WTC11 (cell line): ENCODE measurements at regions not wholly inside any gene's neighbourhood (a gene's known extent, or its start where the extent isn't known, plus 50 kb on each side); places are given as distances from the start of the nearest gene placed in this dataset.

Source experiments
- ATF2 ChIP-seq: sonication (generic); formaldehyde crosslinking; IDR thresholded peaks from 2 replicates; pipeline ENCODE4 v1.8.1; 2022; ENCODE audit warnings: low read depth, missing genetic modification reagents, borderline replicate concordance
- ATF3 ChIP-seq: sonication (generic); formaldehyde crosslinking; conservative IDR thresholded peaks from 2 replicates; pipeline ENCODE4 v1.8.1; 2022; ENCODE audit warnings: mild to moderate bottlenecking, missing genetic modification reagents
- ATF6 ChIP-seq: sonication (generic); formaldehyde crosslinking; IDR thresholded peaks from 2 replicates; pipeline ENCODE4 v1.8.1; 2023; ENCODE audit warnings: mild to moderate bottlenecking, missing genetic modification reagents
- CREB1 ChIP-seq: sonication (generic); formaldehyde crosslinking; IDR thresholded peaks from 2 replicates; pipeline ENCODE4 v1.8.0; 2023; ENCODE audit warnings: mild to moderate bottlenecking, missing genetic modification reagents
- CTCF ChIP-seq: fragments of 200-600 bp; IDR thresholded peaks from 2 replicates; pipeline ENCODE4 v1.8.0; 2022; ENCODE audit warnings: antibody characterized with exemption
- E2F1 ChIP-seq: sonication (generic); formaldehyde crosslinking; IDR thresholded peaks from 2 replicates; pipeline ENCODE4 v1.8.0; 2022; ENCODE audit warnings: mild to moderate bottlenecking, missing genetic modification reagents
- ETV6 ChIP-seq: sonication (generic); formaldehyde crosslinking; IDR thresholded peaks from 2 replicates; pipeline ENCODE4 v1.8.1; 2022; ENCODE audit warnings: mild to moderate bottlenecking, missing genetic modification reagents
- NR3C1 ChIP-seq: sonication (generic); formaldehyde crosslinking; conservative IDR thresholded peaks from 2 replicates; pipeline ENCODE4 v1.8.1; 2023; ENCODE audit warnings: low read depth, mild to moderate bottlenecking, missing genetic modification reagents
- PRRX2 ChIP-seq: fragments of 250-450 bp; sonication (Bioruptor Pico); IDR thresholded peaks from 2 replicates; pipeline ENCODE4 v1.8.0; 2021; ENCODE audit warnings: mild to moderate bottlenecking
- STAT6 ChIP-seq: sonication (generic); formaldehyde crosslinking; conservative IDR thresholded peaks from 2 replicates; pipeline ENCODE4 v1.8.1; 2023; ENCODE audit warnings: mild to moderate bottlenecking, low read depth, missing genetic modification reagents, moderate library complexity
- USF2 ChIP-seq: sonication (generic); formaldehyde crosslinking; IDR thresholded peaks from 2 replicates; pipeline ENCODE4 v1.8.1; 2023; ENCODE audit warnings: mild to moderate bottlenecking, missing genetic modification reagents, moderate library complexity
- ZNF121 ChIP-seq: sonication (generic); formaldehyde crosslinking; IDR thresholded peaks from 2 replicates; pipeline ENCODE4 v1.8.0; 2023; ENCODE audit warnings: missing genetic modification reagents
- ZNF138 ChIP-seq: sonication (generic); formaldehyde crosslinking; conservative IDR thresholded peaks from 2 replicates; pipeline ENCODE4 v1.8.1; 2022; ENCODE audit warnings: mild to moderate bottlenecking, moderate library complexity, missing genetic modification reagents
- ZSCAN18 ChIP-seq: fragments of 250-450 bp; sonication (Bioruptor Pico); IDR thresholded peaks from 2 replicates; pipeline ENCODE4 v2.1.2; 2022; ENCODE audit warnings: mild to moderate bottlenecking, moderate library complexity

GRCh38 chr7:108810756-108811385, 241.2 kb downstream of the DNAJB9 start:
- TF ChIP-seq ZNF121 (CRISPR knock-in tag) (no peak), CTCF (no peak), CREB1 (no peak), ZNF138 (no peak), STAT6 (CRISPR knock-in tag) (no peak), ZSCAN18 (CRISPR knock-in tag) (no peak), ATF3 (no peak), ETV6 (CRISPR knock-in tag) (no peak), ATF2 (no peak), NR3C1 (CRISPR knock-in tag) (no peak), PRRX2 (CRISPR knock-in tag) (no peak), USF2 (CRISPR knock-in tag) (no peak), E2F1 (CRISPR knock-in tag) (no peak), ATF6 (CRISPR knock-in tag) (no peak)
